ENCODE measurements at regions not wholly inside any gene's neighbourhood (a gene's known extent, or its start where the extent isn't known, plus 50 kb on each side); places are given as distances from the start of the nearest gene placed in this dataset.

DNA sequence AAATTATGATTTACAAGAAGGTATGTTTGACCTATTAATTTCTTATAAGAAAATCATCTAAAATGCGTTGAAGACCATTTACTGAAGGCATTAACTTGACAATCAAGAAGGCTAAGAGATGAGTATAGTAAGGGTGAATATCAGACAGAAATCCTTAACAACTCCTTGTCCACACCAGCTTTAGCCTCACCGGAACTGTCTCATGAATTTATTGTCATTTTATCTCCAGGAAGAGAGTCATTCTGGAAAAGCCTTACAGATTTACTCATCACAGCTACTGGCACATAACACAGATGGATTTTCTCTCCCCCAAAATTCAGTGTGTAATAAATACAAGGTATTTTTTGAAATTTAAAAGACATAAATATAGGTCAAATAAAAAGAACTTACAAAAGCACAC is 129.4 kb upstream of the LSM8 start:
- no CpG with 5 or more reads among the region's 2 CpGs for WGBS, 2 experiments (ENCODE audit: insufficient coverage in 2 of 2)
- H3K4me3 ChIP-seq (ENCODE audit: extremely low read depth, insufficient read depth, low read length, poor library complexity, severe bottlenecking), result no peak overlapping the region

DNA sequence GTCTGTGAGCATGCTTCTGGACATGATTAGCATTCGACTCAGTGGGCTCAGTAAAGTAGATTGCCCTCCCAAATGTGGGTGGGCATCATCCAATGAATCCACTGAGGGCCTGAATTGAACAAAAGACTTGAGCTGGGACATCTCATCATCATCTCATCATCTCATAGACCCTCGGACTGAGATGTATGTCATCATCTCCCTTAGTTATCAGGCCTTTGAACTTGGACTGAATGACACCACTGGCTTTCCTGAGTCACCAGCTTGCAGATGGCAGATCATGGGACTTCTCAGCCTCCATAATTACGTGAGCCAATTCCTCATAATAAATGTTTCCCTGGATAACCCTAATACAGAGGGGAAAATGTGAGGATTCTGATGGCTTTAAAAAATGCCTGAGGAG is 128.3 kb upstream of the LSM8 start:
- no peak overlapping the region for H3K4me3 ChIP-seq (ENCODE audit: extremely low read depth, insufficient read depth, low read length, poor library complexity, severe bottlenecking)
- H3K36me3 ChIP-seq (ENCODE audit: control insufficient read depth, insufficient read depth, low read length), result no peaks in the 10 kb centered on the region
- no peaks in the 10 kb centered on the region for H3K9me3 ChIP-seq (ENCODE audit: control insufficient read depth, low read length)
- H3K4me1 ChIP-seq (ENCODE audit: control insufficient read depth, insufficient read depth, low read length, poor library complexity, severe bottlenecking), result no peaks in the 10 kb centered on the region
- no peak overlapping the region for H3K27ac ChIP-seq (ENCODE audit: low read depth, low read length, severe bottlenecking)
- 90 to 98% methylated on average over 2 of the region's 3 CpGs for WGBS, 2 experiments (ENCODE audit: insufficient coverage in 2 of 2)

More for the DNA sequence above, 129.4 kb upstream of the LSM8 start:
- Histone ChIP-seq H3K27ac (ENCODE audit: low read depth, low read length, severe bottlenecking) (no peak overlapping the region), H3K4me1 (ENCODE audit: control insufficient read depth, insufficient read depth, low read length, poor library complexity, severe bottlenecking) (no peaks in the 10 kb centered on the region), H3K36me3 (ENCODE audit: control insufficient read depth, insufficient read depth, low read length) (no peaks in the 10 kb centered on the region), H3K9me3 (ENCODE audit: control insufficient read depth, low read length) (no peaks in the 10 kb centered on the region)

DNA sequence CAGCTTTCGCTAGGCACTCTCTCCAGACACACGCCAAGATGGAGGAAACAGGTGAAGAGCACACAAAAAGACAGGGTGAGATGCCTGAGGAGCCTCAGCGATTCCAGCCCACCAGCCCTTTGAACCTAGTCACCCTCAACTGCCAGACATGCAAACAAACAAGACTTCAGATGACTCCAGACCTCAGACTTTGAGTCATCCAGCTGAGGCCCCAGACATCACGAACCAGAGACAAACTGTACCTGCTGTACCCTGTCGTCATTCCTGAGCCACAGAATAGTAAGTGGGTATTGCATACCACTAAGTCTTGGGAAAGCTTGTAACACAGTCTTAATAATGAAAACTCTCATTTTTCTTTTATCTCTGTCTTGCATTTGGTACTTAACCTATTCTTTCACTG is 126.6 kb upstream of the LSM8 start:
- H3K36me3 ChIP-seq (ENCODE audit: control insufficient read depth, insufficient read depth, low read length), result no peaks in the 10 kb centered on the region
- no peaks in the 10 kb centered on the region for H3K9me3 ChIP-seq (ENCODE audit: control insufficient read depth, low read length)
- no peak overlapping the region for H3K4me3 ChIP-seq (ENCODE audit: extremely low read depth, insufficient read depth, low read length, poor library complexity, severe bottlenecking)
- 87 to 93% methylated on average over 2 to 4 of the region's 5 CpGs for WGBS, 2 experiments (ENCODE audit: insufficient coverage in 2 of 2)
- no peak overlapping the region for H3K27ac ChIP-seq (ENCODE audit: low read depth, low read length, severe bottlenecking)
- no peaks in the 10 kb centered on the region for H3K4me1 ChIP-seq (ENCODE audit: control insufficient read depth, insufficient read depth, low read length, poor library complexity, severe bottlenecking)

- H3K27ac ChIP-seq (ENCODE audit: low read depth, low read length, severe bottlenecking), result no peak overlapping the region
- H3K4me3 ChIP-seq (ENCODE audit: extremely low read depth, insufficient read depth, low read length, poor library complexity, severe bottlenecking), result no peak overlapping the region
- no peaks in the 10 kb centered on the region for H3K4me1 ChIP-seq (ENCODE audit: control insufficient read depth, insufficient read depth, low read length, poor library complexity, severe bottlenecking)
- H3K36me3 ChIP-seq (ENCODE audit: control insufficient read depth, insufficient read depth, low read length), result no peaks in the 10 kb centered on the region
- no peaks in the 10 kb centered on the region for H3K9me3 ChIP-seq (ENCODE audit: control insufficient read depth, low read length)
- 79 to 100% methylated on average over 2 of the region's 2 CpGs for WGBS, 2 experiments (ENCODE audit: insufficient coverage in 2 of 2)
Measured at GRCh38 chr7:118059209-118059608, 124.8 kb upstream of the LSM8 start.

GRCh38 chr7:118060692-118061091 is 123.3 kb upstream of the LSM8 start:
- Histone ChIP-seq H3K4me3 (ENCODE audit: extremely low read depth, insufficient read depth, low read length, poor library complexity, severe bottlenecking) (no peak overlapping the region), H3K9me3 (ENCODE audit: control insufficient read depth, low read length) (no peaks in the 10 kb centered on the region), H3K27ac (ENCODE audit: low read depth, low read length, severe bottlenecking) (no peak overlapping the region), H3K4me1 (ENCODE audit: control insufficient read depth, insufficient read depth, low read length, poor library complexity, severe bottlenecking) (no peaks in the 10 kb centered on the region), H3K36me3 (ENCODE audit: control insufficient read depth, insufficient read depth, low read length) (no peaks in the 10 kb centered on the region)
- 40% methylated on average over 1 of the region's 1 CpG; no CpG with 5 or more reads in 1 of the 2 experiments for WGBS, 2 experiments (ENCODE audit: insufficient coverage in 2 of 2)

DNA sequence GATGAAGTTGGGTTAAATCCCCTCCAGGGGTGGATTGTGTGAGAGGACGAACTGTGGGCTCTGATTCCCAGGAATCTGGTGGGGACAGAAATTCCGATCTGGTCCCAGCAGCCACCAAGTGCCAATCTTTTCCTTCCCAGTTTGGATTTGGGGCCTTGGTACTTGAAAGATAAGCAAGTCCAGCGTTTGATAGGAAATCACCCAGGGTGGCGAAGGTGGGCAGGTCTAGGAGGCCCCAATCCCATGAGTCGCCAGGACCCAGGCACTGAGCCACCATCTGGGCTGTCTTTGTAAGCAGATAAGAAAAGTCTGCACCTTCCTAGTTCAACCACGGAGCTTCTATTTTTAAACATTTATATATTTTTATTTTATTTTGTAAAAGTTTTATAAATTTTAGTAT is 122.6 kb upstream of the LSM8 start:
- no peaks in the 10 kb centered on the region for H3K9me3 ChIP-seq (ENCODE audit: control insufficient read depth, low read length)
- 33 to 76% methylated on average over 1 to 4 of the region's 6 CpGs for WGBS, 2 experiments (ENCODE audit: insufficient coverage in 2 of 2)
- no peak overlapping the region for H3K27ac ChIP-seq (ENCODE audit: low read depth, low read length, severe bottlenecking)
- H3K4me3 ChIP-seq (ENCODE audit: extremely low read depth, insufficient read depth, low read length, poor library complexity, severe bottlenecking), result no peak overlapping the region
- H3K4me1 ChIP-seq (ENCODE audit: control insufficient read depth, insufficient read depth, low read length, poor library complexity, severe bottlenecking), result no peaks in the 10 kb centered on the region
- H3K36me3 ChIP-seq (ENCODE audit: control insufficient read depth, insufficient read depth, low read length), result no peaks in the 10 kb centered on the region

DNA sequence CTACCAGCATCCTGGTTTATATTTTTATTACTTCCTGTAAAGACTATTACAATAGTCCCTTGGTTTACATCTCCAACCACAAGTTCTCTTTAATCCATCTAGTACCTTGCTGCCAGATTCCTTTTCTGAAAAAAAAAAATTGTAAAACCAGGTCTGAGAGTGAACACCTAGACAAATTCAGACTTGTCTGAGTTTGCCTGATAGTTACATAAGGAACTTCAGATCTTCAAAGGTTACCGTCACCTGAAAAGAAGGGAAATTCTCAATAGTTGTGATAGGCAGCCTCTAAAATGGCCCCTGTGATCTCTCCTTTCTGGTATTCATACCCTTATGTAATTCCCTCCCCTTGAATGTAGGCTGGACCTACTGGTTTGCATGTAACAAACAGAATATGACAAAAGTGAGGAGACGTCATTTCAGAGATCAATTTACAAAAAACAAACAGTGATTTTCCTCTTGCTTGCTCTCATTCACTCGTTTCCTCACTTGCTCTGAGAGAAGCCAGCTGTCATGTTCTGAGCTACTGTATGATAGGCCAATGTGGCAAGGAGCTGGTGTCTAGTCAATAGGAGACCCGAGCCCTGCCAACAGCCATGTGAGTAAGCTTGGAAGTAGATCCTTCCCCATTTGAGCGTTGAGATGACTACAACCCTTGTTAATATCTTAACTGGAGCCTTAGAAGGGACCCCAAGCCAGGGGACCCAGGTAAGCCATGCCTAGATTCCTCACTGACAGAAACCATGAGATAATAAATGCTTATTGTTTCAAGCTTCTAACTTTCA is 110.9 kb upstream of the LSM8 start:
- H3K4me3 ChIP-seq (ENCODE audit: extremely low read depth, insufficient read depth, low read length, poor library complexity, severe bottlenecking), result no peak overlapping the region
- H3K36me3 ChIP-seq (ENCODE audit: control insufficient read depth, insufficient read depth, low read length), result no peaks in the 10 kb centered on the region
- no peaks in the 10 kb centered on the region for H3K4me1 ChIP-seq (ENCODE audit: control insufficient read depth, insufficient read depth, low read length, poor library complexity, severe bottlenecking)
- H3K27ac ChIP-seq (ENCODE audit: low read depth, low read length, severe bottlenecking), result no peak overlapping the region
- WGBS, 2 experiments (ENCODE audit: insufficient coverage in 2 of 2), result 68 to 75% methylated on average over 4 of the region's 5 CpGs
- H3K9me3 ChIP-seq (ENCODE audit: control insufficient read depth, low read length), result no peaks in the 10 kb centered on the region

GRCh38 chr7:118075936-118076335 is 108.0 kb upstream of the LSM8 start:
- H3K36me3 ChIP-seq (ENCODE audit: control insufficient read depth, insufficient read depth, low read length), result no peaks in the 10 kb centered on the region
- H3K9me3 ChIP-seq (ENCODE audit: control insufficient read depth, low read length), result no peaks in the 10 kb centered on the region
- no peak overlapping the region for H3K27ac ChIP-seq (ENCODE audit: low read depth, low read length, severe bottlenecking)
- peaks cover 4% of the 10 kb centered on the region for H3K4me1 ChIP-seq (ENCODE audit: control insufficient read depth, insufficient read depth, low read length, poor library complexity, severe bottlenecking)
- H3K4me3 ChIP-seq (ENCODE audit: extremely low read depth, insufficient read depth, low read length, poor library complexity, severe bottlenecking), result no peak overlapping the region
- WGBS, 2 experiments (ENCODE audit: insufficient coverage in 2 of 2), result 89 to 100% methylated on average over 1 of the region's 2 CpGs

GRCh38 chr7:118076564-118076963 is 107.4 kb upstream of the LSM8 start:
- Histone ChIP-seq H3K36me3 (ENCODE audit: control insufficient read depth, insufficient read depth, low read length) (no peaks in the 10 kb centered on the region), H3K9me3 (ENCODE audit: control insufficient read depth, low read length) (peaks cover 2% of the 10 kb centered on the region), H3K4me1 (ENCODE audit: control insufficient read depth, insufficient read depth, low read length, poor library complexity, severe bottlenecking) (peaks cover 4% of the 10 kb centered on the region), H3K27ac (ENCODE audit: low read depth, low read length, severe bottlenecking) (no peak overlapping the region), H3K4me3 (ENCODE audit: extremely low read depth, insufficient read depth, low read length, poor library complexity, severe bottlenecking) (no peak overlapping the region)
- WGBS, 2 experiments (ENCODE audit: insufficient coverage in 2 of 2), result 93 to 94% methylated on average over 2 of the region's 3 CpGs

- Histone ChIP-seq H3K27ac (ENCODE audit: low read depth, low read length, severe bottlenecking) (no peak overlapping the region), H3K9me3 (ENCODE audit: control insufficient read depth, low read length) (peaks cover 2% of the 10 kb centered on the region), H3K36me3 (ENCODE audit: control insufficient read depth, insufficient read depth, low read length) (no peaks in the 10 kb centered on the region), H3K4me1 (ENCODE audit: control insufficient read depth, insufficient read depth, low read length, poor library complexity, severe bottlenecking) (peaks cover 4% of the 10 kb centered on the region), H3K4me3 (ENCODE audit: extremely low read depth, insufficient read depth, low read length, poor library complexity, severe bottlenecking) (no peak overlapping the region)
Measured at GRCh38 chr7:118078015-118078414, 105.9 kb upstream of the LSM8 start.

DNA sequence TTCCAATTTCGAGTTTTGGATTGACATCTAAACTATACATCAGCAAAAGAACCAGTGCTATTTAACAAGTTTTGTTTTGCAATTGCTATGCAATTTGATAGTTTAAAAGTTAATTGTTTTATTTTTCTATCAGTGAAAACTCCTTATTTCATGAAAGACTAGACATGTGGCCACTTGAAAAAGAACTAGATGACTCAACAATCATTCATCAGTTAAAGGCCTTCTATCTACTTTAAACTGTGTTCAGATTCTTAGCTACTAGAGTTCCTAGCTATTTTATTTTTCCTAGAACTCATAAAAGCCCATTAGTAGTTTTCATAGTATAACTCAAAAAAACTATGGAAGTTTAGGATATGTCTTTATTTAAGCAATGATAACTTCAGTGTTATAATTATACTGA is 104.6 kb upstream of the LSM8 start:
- Histone ChIP-seq H3K9me3 (ENCODE audit: control insufficient read depth, low read length) (peaks cover 2% of the 10 kb centered on the region), H3K4me1 (ENCODE audit: control insufficient read depth, insufficient read depth, low read length, poor library complexity, severe bottlenecking) (peaks cover 4% of the 10 kb centered on the region), H3K36me3 (ENCODE audit: control insufficient read depth, insufficient read depth, low read length) (no peaks in the 10 kb centered on the region), H3K27ac (ENCODE audit: low read depth, low read length, severe bottlenecking) (no peak overlapping the region), H3K4me3 (ENCODE audit: extremely low read depth, insufficient read depth, low read length, poor library complexity, severe bottlenecking) (no peak overlapping the region)
- no CpG with 5 or more reads among the region's 1 CpG for WGBS, 2 experiments (ENCODE audit: insufficient coverage in 2 of 2)
